ELF-1 (cell line): ENCODE measurements at regions not wholly inside any gene's neighbourhood (a gene's known extent, or its start where the extent isn't known, plus 50 kb on each side); places are given as distances from the start of the nearest gene placed in this dataset.

Experiments used
- DNase-seq: peaks from one replicate; pipeline ENCODE4 v3.0.0-alpha.2; 2016; ENCODE audit warnings: low read depth, low spot score

DNA sequence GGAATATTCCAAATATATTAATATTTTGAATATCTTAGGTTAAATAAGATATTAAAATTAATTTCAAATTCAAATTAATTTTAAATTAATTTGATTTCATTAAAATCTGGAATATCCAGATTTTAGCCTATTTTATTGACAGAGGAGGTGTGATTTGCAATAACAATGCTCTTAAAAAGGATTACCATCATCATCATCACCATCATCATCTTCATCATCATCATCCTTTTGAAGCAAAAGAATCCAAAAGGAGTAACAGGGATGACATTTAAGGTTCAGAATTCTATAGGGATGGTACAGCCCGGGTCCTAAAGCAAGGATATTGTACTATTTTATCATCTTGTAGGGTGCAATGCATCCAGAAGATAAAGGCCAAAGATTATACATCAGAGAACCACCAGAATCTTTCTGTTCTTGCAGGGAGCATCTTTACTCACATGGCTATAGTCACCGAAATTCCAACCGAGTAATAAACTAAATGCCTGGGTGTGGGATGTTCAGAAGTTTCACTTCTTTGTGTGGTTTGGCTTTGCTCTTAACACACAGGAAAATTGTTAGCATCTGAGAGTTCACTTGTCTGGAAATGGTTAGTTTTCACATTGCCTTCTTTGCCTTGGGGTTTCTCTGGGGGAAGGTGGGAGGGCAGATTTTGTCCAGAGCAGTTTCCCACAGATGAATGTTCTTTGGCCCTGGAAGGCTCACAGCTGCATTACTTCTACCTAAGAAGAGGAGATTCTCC, 99.1 kb upstream of the ITGA6 start:
- DNase-seq: no peak

DNA sequence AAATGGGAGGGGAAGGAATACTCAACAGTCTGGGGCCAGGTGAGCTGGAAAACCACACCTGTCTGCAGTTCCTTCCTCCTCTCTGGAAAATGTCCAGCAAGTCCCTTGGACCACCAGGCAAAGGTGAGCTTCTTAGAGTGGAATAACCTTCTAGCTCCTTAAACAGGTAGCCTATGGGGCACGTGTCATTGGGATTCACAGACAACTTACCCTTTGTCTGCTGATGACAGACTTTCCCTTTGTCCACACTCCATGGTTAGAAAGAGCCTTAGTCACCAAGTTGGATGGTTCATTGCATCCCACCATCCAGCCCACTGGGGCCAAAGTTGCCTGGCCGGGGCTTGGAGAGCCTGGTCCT, 98.0 kb upstream of the ITGA6 start:
- no peak for DNase-seq

DNA sequence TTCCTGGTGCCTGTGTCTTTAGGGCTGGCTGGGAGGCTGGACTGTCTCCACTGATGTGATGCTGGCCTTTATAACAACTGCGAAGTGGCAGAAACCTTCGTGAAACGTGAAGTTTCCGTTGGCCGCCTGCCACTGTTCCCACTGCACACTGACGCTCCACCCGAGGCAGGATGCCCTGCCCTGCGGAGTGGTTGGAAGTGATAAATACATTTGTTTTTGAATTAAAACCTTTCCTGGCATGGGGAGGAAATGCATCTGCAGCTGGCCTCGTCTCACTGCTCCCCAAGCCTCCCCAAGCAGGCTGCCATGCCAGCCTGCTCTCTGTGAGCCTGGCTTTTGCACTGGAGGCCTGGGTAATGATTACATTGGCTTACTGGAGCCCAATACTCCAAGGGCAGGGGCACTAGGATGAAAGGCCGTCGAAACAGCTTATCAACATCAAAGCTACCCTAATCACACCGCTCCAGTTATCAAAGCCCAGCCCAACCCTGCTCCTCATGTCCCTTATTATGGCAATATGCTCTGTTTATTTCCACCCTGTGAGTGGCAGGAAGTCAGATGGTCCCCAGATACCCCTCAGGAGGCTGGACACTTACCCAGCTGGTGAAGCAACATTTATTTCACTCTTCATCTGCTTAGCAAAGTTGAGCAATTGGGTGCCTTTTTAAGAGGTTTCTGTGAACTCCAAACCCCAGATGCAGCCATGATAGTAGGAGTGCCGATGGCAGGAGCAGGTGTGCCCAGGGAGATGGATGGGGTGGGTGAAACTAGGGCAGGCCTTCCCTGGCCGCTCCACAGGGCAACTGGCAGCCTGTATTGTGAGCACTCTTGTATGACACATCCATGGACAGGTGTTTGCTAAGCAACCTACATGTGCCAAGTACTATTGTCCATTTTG, 97.4 kb upstream of the ITGA6 start:
- DNase-seq: no peak

DNA sequence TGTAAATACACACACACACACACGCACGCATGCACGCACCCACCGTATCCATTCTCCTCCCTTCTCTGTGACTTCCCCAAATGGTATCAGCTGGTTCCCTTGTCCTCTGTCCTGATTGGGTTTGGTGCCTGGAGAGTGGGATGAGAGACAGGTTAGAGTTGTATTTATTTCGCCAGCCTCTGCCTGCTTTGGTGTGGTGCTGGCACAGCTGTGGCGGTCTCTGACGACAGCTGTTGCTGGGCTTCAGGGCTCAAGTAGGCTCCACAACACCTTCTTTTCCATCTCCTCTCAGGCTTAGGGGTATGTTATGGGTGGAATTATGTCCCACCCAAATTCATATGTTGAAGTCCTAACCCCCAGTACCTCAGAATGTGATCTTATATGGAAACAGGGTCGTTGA, 94.9 kb upstream of the ITGA6 start:
- no peak for DNase-seq

DNA sequence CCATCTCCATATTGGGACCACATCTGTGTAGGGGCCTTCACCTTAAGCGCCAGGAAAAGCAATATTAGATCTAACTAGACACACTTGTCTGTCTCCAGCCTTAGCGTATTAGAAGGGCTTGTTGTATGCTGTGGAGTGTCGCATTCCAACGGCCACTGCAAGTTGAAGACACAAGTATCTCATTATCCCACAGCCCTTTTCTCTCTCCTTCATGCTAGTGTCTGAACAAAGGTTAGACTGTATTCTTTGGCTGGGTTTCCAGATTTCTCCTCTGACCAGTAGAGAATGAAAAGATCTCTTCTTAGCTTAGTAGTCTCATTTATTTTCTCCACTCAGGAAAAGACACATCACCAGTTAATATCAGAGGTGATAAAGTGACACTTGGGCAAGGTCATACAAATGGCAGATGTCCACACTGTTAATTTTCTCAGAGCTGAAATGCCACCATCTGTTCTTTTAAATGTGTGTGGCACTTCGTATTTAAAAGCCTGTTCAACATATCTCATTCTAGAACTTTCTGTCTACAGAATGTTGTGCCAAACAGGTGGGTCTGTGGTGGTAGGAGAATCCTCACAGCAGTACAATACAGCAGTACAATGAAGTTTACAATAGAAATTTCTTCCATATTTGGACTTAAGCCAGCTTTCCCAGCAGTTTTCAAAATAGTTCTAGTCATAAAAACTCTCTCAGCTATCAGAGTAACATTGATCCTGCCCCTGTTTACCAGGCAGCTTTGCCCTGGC, 94.0 kb upstream of the ITGA6 start:
- DNase-seq: no peak

DNA sequence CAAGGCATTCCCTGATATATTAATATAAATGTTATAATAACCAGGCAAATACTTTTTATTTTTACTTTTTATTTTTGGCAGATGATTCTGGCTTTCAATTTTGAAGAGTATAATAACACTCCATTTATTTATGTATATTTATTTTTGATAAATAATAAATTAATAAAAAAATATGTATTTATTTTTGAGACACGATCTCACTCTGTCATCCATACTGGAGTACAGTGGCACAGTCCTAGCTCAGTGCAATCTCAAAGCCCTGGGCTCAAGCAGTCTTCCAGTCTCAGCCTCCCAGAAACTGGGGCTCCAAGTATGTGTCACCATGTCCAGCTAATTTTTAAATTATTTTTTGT, 93.4 kb upstream of the ITGA6 start:
- no peak for DNase-seq

DNA sequence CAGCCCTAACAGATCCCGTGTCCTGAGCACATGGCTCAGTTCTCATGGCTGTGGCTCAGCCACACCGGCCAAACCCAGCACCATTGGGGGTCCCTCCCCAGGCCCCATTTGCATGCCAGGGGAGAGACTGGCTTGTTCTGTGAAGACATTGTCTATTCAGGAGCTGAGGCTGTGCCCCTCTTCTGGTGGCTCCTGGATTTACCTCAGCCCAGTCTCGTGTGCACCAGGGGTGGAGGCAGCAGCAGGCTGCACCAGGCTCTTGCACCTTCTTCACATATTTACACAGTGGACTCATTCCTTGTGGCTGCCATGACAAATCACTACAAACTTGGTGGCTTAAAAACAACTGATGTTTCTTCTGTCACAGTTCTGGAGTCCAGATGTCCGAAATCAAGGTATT, 92.4 kb upstream of the ITGA6 start:
- peak; percentile 17 for DNase-seq

DNA sequence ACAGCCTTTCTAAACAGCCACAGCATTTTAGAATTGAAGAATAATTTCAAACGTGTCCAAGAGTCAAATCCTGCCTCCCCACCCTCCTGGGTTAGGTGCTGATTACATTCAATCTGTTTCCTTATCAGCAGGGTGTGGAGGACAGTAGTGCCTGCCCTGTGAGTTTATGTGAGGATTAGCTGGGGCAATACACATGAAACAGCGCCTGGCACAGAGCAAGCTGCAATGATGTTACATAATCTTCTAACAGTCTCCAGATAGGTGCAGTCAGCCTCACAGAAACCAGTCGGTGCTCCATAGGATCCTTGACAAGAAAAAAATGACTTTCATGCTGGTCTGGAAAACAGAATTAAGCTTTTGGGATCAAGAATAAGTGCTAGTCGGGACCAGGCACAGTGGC, 91.7 kb upstream of the ITGA6 start:
- peak; percentile 38 for DNase-seq

DNA sequence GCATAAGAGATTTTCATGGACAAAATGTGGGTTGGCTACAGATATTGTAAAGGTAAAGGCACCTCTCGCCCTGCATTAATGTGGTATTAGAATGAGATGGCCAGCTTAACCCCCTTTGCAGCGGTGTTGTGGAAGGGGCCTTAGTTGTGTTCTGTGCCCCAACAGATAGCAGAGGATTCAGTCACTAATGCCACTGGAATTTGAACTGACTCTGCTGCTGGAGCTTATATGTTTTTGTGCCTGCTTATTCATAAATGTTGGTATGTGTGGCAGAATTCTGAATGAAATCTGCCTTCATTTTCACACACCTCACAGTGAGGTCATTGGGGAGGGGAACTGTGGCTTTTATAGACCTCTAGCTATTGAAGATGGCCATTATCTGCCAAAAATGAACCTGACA, 90.7 kb upstream of the ITGA6 start:
- DNase-seq: no peak

DNA sequence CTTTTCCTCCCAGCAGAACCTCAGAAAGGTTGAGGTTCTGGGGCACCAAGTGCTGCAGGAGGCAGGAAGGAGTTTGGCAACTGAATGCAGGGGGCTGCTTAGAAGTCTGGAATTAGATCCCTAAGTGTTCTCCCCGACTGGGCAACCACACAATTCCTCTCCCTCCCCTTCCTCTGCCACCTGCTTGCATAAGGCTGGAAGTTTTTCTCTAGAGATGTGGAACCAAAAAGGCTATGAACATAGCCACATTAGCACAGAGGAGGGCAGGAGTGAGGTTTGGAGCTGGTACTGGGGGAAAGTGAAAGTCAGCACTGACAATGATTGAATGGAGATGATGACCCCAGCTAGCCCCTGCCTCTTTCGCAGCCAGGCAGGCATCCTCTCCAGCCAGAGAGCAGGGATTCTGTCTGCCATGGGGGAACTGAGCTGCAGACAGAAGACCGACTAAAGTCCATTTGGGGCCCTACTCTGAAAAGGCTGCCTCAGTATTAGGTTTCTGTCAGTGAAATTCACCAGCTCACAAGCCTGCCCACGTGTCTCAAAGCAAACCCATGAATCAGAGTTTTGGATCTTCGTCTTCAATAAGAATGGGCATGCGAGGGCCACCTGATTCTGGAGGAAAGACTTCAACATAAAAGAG, 87.9 kb upstream of the ITGA6 start:
- peak; percentile 58 for DNase-seq

DNA sequence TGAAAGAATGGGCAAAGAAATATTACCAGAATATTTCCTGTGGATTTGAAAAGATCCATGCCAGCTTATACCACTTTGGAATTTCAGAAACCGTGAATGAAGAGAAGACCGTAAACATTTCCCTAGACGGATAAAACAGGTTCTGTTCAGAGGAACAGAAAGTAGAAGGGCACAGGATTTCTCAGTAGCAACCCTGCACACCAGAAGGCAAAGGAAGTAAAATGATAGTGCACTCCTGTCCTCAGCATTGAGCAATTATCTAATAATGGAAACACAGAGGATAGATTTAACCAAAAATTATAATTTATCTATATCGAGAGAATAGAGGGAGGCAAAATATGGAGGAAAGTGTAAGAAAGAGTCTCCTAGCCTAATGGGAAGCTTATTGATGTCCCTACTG, 87.0 kb upstream of the ITGA6 start:
- DNase-seq: no peak

DNA sequence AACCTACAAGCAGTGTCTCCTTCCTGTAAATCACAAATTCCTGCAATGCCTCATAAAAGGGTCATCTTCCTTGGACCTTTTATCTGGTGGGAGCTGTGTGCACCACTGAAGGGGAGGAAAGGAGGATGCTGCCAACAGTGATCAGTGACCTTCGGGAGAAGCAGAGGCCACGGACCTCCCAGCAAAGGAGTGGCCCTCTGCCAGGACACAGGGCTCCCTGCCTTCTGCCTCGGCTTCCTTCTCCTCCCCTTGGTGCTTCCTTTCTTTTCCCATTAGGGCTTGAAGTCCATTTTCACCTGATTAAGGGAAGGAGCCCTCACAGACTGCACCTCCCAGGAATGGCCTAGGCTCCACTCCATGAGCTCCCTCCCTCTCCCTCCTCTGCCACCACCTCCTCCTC, 85.3 kb upstream of the ITGA6 start:
- no peak for DNase-seq

DNA sequence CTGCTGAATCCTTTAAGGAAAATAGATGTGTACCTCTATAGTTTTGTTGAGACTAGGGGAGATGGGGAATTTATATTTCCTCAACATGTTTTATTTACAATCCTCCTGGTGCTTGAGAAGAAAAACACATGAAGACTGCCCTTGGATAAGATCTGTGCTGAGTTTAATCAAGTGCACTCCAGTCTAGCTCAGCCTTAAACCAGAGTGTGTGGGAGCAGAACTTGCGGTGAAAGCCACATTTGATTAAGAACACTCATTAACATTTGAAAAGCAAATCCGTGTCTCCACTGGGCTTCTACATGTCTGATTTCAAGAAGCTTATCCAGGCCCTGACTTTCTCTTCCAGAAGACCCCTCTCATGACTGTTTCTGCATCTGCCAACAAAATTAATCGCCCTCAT, 84.8 kb upstream of the ITGA6 start:
- no peak for DNase-seq

DNA sequence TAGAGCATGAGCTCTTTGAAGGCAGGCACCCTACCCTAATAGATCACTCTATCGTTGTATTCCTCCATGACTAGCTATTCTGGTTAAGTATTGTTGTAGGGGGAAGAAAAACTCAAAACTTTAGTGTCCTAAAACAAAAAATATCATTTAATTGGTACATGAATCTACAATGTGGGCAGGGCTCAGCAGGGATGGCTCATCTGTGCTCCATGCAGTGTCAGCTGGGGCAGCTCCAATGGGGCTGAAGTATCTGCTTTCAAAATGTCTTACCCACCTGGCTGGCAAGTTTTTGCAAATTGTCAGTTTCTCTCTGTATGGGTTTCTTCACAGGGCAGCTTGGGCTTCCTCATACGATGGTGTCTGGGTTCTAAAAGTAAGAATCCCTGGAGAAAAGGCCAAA, 83.2 kb upstream of the ITGA6 start:
- no peak for DNase-seq

DNA sequence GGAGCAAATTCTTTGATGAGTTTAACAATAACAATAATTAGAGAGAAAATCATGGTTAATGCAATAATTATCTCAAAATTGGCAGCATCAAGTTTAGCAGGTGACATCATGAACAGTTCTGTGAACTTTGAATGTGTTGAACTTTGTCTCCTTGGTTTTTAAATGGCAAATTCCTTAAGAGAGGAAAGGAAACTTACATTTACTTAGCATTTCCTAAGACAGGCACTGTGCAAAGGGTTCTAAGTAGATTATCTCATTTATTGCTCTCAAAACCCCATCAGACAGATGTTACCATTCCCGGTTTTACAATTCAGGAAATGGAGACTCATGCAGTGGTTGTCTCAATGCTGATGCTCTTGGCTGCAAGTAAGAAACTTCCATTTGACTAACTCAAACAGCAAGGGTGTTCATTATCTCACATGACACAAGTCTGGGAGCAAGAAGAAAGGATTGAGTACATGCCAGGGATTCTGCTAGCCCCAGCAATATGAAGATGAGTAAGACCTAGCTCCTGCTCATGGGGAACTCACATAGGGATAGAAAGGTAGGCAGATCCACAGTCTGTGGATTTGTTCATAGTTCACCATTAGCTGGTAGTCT, 81.3 kb upstream of the ITGA6 start:
- no peak for DNase-seq

DNA sequence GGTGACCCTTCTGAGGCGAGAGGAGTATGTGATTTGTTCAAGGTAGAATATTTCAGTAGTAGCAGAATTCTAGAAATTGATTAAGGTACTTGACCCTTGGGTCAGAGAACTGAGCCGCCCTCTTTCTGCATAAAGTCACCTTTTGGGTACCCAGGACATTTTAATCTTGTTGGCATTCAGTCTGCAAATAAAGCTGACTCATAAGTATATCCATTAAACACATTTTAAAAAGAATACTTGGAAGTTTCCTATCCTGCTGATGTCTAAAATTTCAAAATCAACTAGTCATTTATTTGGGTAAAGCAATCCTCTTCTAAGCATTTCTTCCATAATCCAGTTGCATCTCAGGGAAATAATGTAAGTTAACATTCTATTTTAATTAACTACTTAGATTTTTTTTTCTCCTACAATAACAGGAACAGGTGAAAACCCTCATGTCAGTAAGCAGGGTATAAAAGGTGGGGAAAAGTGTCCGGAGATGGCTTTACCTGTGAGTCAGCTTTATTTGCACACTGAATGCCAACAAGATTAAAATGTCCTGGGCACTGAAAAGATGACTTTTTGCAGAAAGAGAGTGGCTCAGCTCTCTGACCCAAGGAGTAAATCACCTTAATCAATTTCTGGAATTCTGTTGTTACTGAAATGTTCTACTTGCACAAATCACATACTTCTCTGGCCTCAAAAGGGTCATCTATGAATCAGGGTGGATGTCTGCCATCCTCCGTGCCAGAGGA, 78.7 kb upstream of the ITGA6 start:
- DNase-seq: no peak

DNA sequence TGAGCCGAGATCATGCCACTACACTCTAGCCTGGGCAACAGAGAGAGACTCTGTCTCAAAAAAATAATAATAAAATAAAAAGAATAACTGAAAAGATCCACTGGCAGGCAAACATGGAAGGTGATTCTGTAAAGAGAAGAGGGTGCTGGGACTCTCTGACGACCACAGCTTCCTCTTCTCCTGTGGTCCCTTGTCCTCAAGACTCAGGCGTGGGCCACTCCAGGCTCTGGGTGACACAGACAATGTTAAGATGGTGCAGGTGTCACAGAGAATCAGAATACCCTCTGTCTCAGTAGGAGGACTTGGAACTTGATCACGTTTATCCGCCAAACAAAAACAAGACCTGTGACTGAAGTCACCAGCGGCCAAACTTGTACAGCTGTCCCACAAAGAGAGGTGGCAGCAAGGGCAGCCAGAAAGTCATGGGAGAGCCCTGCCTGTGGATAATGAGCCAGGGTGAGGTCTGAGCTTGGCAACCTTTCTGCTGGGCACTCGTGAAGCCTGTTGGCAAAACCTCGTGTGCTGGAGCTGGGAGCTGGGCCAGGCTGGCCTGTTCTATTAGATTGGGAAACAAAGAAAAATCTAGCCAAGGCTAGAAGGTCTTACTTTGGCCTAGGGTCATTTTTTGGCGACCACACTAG, 76.4 kb upstream of the ITGA6 start:
- no peak for DNase-seq

DNA sequence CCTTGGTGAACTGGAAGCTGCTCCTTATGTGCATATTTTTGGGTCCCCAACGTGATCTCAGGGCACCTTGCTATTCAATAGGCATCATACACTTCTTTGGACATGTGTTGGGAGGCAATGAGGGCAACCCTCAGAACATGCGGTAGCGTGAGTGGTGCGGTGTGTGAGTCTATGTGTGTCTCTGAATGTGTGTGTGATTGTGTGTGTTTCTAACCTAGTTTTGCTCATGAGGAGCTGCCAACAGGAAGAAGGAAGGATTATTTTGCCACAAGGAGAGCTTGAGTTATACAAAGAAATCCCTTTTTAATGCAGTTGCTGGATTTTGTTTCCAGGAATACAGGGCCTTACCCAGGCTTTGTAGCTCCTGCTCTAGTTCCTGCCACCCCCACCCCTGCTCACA, 75.8 kb upstream of the ITGA6 start:
- DNase-seq: no peak

DNA sequence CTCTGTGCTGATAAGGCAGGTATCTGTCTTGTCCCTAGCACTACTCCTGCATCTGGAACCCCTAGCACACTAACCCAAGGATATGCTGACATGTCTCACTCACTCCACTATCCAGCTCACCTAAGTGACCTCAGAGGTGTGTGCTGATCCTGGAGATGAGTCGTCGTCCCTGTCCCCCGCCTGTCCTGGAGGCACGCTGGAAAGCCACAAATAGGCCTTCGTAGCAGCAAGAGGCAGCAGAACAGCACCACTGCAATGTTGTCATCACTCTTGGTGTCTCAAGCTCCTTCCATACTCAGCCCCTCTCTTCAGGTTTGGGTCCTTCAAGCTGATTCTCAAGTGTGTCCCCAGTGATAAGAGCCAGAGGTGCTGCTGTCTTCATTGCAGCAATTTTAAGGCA, 73.0 kb upstream of the ITGA6 start:
- DNase-seq: no peak

DNA sequence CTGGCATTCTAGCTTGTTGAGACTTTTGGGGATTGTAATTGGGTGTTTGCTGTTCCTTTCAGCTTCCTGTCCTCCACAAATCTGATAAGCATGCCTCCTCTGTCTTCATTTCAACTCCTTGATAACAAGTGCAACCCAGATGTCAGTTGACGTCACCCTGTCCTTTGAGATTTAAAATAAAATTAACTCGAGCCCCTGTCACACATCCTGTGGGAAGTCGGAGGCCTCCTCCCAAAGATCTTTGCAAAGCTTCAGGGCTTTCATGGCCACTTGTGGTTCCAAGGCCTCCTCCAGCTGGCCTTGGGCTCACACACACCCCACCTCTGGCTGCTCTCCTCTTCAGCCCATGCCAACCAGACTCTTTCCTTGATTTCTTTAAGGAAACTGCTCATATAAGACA, 69.9 kb upstream of the ITGA6 start:
- no peak for DNase-seq
